ENCODE measurements at regions not wholly inside any gene's neighbourhood (a gene's known extent, or its start where the extent isn't known, plus 50 kb on each side); places are given as distances from the start of the nearest gene placed in this dataset.
A peak's percentile ranks its signal among the peaks of the same experiment; 100 is the strongest.

- Histone ChIP-seq H3K27me3 (ENCODE audit: insufficient read depth, low read depth) (no peaks in the 10 kb centered on the region), H3K27ac (no peak overlapping the region), H3K4me3 (IDR thresholded peaks at IDR 0.05; ENCODE audit: insufficient read depth, low read depth, low read length) (no peak overlapping the region), H3K4me2 (0 out of 2 replicates have a peak overlapping the region, but pooled peaks have one; percentile 22), H3K9ac (no peak overlapping the region), H3K36me3 (ENCODE audit: insufficient read depth) (no peaks in the 10 kb centered on the region), H3K4me1 (ENCODE audit: low read depth, poor library complexity, severe bottlenecking) (peaks cover 95% of the 10 kb centered on the region), H2AFZ (ENCODE audit: low read depth) (no peak overlapping the region), H3K79me2 (ENCODE audit: insufficient read depth, low read depth) (no peaks in the 10 kb centered on the region), H4K20me1 (ENCODE audit: insufficient read depth) (no peaks in the 10 kb centered on the region)
- TF ChIP-seq CTCF (conservative IDR thresholded peaks at IDR 0.05; ENCODE audit: low read depth, low read length), result no peak
Observed at GRCh38 chr10:110392121-110392520, 87.4 kb upstream of the SMNDC1 start.

DNA sequence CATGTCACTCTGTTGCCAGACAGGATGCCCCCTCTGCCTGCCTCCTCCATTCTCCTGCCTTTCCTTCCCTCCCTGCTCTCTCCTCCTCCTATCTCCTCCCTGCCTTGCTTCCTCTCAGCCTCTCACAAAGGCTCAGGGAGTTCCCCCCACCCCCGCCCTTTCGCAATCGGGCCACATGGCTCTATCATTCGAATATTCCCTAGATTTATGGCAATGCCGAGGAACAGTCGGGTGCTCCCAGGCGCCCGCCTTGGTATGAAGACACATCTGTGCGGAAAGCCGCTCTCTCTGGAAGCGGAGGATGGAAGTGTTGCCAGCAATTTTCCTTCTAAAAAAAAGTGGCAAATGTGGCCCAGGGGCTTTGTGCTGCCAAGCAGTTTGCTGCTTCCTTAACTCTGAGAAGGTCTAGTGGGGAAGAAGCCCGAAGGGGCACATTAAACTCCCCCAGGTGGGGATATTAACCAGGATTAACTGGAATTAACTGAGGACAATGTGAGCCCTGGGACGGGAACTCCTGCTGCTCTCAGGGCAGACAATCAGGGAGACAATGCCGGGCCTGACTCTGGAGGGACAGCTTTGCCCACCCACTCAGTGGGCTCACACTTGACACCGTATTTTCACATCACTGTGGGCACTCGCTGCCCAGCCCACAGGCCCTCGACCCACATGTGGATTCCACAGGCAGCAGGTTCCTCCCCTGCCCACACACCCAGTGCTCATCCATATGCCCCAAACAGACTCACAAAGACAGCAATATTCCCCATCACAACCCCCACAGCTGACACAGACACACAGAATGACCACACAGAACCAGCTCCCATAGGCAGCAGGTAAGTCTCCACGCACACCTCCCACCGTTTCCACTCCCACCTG is 88.4 kb upstream of the SMNDC1 start:
- Histone ChIP-seq H3K79me2 (ENCODE audit: insufficient read depth, low read depth) (no peaks in the 10 kb centered on the region), H3K36me3 (ENCODE audit: insufficient read depth) (no peaks in the 10 kb centered on the region), H3K27me3 (ENCODE audit: insufficient read depth, low read depth) (no peaks in the 10 kb centered on the region), H4K20me1 (ENCODE audit: insufficient read depth) (no peaks in the 10 kb centered on the region), H3K4me1 (ENCODE audit: low read depth, poor library complexity, severe bottlenecking) (peaks cover 95% of the 10 kb centered on the region), H3K9ac (no peak overlapping the region), H3K4me2 (peak overlapping the region; percentile 22; the same call in 1 of the 2 replicates), H2AFZ (ENCODE audit: low read depth) (no peak overlapping the region; the same call in 1 of the 2 replicates), H3K4me3 (IDR thresholded peaks at IDR 0.05; ENCODE audit: insufficient read depth, low read depth, low read length) (no peak overlapping the region), H3K27ac (no peak overlapping the region)
- no peak for TF ChIP-seq CTCF (conservative IDR thresholded peaks at IDR 0.05; ENCODE audit: low read depth, low read length)

GRCh38 chr10:110393866-110394265 is 89.1 kb upstream of the SMNDC1 start:
- Histone ChIP-seq H3K79me2 (ENCODE audit: insufficient read depth, low read depth) (no peaks in the 10 kb centered on the region), H2AFZ (ENCODE audit: low read depth) (no peak overlapping the region), H4K20me1 (ENCODE audit: insufficient read depth) (no peaks in the 10 kb centered on the region), H3K27ac (no peak overlapping the region), H3K9ac (no peak overlapping the region), H3K4me1 (ENCODE audit: low read depth, poor library complexity, severe bottlenecking) (peaks cover 95% of the 10 kb centered on the region), H3K4me2 (no peak overlapping the region), H3K4me3 (IDR thresholded peaks at IDR 0.05; ENCODE audit: insufficient read depth, low read depth, low read length) (no peak overlapping the region), H3K27me3 (ENCODE audit: insufficient read depth, low read depth) (no peaks in the 10 kb centered on the region), H3K36me3 (ENCODE audit: insufficient read depth) (no peaks in the 10 kb centered on the region)
- TF ChIP-seq CTCF (conservative IDR thresholded peaks at IDR 0.05; ENCODE audit: low read depth, low read length), result no peak

- Histone ChIP-seq H2AFZ (ENCODE audit: low read depth) (no peak overlapping the region), H4K20me1 (ENCODE audit: insufficient read depth) (no peaks in the 10 kb centered on the region), H3K4me2 (no peak overlapping the region), H3K27me3 (ENCODE audit: insufficient read depth, low read depth) (no peaks in the 10 kb centered on the region), H3K79me2 (ENCODE audit: insufficient read depth, low read depth) (no peaks in the 10 kb centered on the region), H3K4me1 (ENCODE audit: low read depth, poor library complexity, severe bottlenecking) (peaks cover 95% of the 10 kb centered on the region), H3K36me3 (ENCODE audit: insufficient read depth) (no peaks in the 10 kb centered on the region), H3K9ac (no peak overlapping the region), H3K27ac (no peak overlapping the region; the same call in 1 of the 2 replicates), H3K4me3 (IDR thresholded peaks at IDR 0.05; ENCODE audit: insufficient read depth, low read depth, low read length) (no peak overlapping the region)
- no peak for TF ChIP-seq CTCF (conservative IDR thresholded peaks at IDR 0.05; ENCODE audit: low read depth, low read length)
Observed at GRCh38 chr10:110394296-110394695, 89.6 kb upstream of the SMNDC1 start.
